Esophagus mucosa (tissue), 1 donor: ENCODE measurements at regions not wholly inside any gene's neighbourhood (a gene's known extent, or its start where the extent isn't known, plus 50 kb on each side); places are given as distances from the start of the nearest gene placed in this dataset.
A peak's percentile ranks its signal among the peaks of the same experiment; 100 is the strongest.

Source experiments
- ATAC-seq: fragments of 200-7000 bp; cut with Tn5 transposase; one replicate; pipeline ENCODE4 v1.9.1; 2020
- donor health status: DM: yes; HTN: yes; CAD: no.

DNA sequence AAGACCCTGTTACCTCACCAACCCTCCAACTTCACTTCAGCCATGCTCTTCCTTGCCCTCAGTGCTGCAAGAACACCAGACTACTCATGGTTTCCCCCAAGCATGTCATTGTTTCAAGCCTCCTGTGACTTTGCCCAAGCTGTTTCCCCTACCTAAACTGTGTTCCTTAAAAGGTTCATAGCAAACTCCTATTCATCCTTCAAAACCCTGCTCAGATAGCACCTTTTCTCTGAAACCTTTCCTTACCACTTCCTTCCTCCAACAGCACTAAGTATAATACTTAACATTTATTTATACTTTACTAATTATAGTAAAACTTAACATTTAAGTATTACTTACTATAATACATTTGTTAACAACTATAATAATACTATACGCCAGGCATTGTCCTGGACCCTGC, 136.2 kb downstream of the CCT6B start:
- no peak for ATAC-seq

GRCh38 chr17:34823023-34823422, 138.2 kb downstream of the CCT6B start:
- no peak for ATAC-seq

DNA sequence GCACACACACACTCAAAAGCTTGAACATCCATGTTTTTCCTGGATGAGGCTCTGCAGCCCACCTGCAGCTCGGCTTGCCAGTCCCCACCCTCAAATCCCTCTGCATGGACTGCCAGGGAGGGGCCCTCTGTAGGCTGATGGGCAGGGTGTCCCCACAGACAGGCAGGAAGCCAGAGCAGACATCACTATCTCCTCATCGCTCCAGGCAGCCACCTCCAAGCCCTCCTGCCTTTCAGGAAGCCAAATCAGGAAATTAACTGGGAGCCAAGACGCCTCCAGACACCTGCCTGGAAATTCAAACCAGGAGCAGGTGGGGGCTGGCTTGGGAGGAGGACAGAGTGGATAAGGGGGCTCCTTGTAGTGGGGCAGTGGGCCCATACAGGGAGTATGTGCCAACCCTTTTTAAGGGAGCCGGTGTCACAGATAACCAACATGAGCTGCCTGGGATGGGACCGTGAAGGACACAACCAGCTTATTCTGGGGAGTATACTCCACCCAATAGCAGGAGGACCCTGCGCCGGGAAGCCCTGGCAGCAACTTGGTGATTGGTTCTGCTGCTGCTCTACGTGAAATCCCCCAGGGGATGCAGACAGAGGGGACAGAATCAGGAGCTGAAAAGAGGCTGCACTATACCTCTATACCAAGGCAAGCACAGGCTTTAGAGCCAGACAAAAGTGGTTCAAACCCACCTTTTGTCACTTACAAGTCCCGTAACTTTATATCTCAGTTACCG, 139.1 kb downstream of the CCT6B start:
- no peak for ATAC-seq

DNA sequence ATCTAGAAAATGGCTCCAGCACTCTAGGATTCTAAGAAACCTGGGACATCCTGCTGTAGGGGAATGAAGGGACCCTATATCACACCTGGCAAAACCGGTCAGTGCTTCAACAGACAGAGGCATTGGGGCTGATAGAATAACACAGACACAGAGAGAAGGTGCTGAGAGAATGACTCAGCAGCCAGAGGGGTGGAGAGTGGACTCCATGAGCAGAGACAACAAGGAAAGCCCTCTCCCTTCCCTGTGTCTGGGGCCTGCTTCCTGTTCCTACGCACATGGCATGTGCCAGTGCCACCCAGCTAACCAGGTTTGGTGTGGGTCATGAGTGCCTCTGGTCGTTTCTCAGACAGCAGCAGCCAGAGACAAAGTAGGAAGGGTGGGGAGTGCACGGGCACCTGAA, 140.3 kb downstream of the CCT6B start:
- ATAC-seq: no peak

GRCh38 chr17:34820248-34820801, 140.9 kb downstream of the CCT6B start:
- ATAC-seq: no peak

- no peak for ATAC-seq
Observed at GRCh38 chr17:34817252-34818035, 143.8 kb downstream of the CCT6B start.

DNA sequence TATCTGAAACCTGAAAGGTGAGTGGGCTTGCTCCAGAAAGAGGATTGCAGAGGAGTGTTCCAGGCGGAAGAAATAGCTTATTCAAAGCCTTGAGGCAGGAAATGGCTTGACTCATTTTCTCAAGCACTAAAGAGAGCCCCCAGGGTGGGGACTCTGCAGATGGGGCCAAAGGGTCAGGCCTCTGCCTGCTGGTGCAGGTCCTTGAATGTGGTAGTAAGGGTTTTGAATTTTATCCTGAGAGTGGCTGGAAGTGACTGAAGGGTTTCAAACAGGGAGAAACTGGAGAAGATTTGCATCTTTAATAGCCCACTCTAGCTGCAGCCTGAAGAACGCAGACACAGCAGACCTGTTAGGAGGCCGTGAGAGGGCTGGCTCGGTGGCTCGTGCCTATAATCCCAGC, 144.4 kb downstream of the CCT6B start:
- ATAC-seq: no peak

GRCh38 chr17:34813290-34813689, 148.0 kb downstream of the CCT6B start:
- no peak for ATAC-seq

GRCh38 chr17:34811561-34811960, 149.7 kb downstream of the CCT6B start:
- ATAC-seq: no peak

DNA sequence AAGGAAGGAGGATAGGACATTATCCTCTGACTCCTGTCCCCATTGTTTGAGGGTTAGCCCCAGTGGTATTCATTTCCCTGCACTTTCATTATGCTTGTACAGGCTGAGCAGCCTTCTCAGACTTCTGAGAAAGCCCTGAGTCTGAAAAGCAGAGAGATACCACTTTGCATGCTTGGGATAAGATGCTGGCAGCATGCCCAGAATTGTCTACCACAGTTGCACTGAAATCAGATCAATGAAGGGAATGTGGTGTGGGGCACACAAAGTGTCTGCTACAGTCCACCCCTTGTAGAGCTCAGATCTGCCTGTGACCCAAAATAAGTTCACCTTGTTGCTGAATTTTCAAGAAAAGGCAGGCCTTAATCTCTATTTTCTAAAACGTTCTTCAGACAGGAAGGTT, 160.6 kb downstream of the CCT6B start:
- no peak for ATAC-seq

GRCh38 chr17:34799751-34800150, 161.5 kb downstream of the CCT6B start:
- ATAC-seq: no peak

DNA sequence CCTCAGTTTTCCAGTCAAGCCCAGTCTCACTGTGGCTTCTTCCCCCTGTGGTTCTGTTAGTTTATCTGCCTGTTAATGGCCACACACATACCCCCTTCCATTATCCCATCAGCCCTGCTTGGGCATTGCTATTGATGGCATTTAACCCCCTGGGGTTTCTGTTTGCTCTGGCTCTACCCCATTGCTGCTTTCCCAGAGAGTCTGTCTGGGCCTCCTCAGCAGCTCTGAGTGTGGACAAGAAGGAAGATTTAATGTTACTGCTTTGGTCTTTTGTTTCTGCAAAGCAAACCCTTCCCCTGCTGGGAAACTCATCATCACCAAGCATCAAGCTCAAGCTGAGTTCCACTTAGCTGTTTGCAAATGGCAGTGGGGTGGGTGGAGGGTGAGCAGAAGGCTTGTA, 162.7 kb downstream of the CCT6B start:
- ATAC-seq: no peak

- ATAC-seq: peak; percentile 46
Observed at GRCh38 chr17:34797720-34798119, 163.5 kb downstream of the CCT6B start.

DNA sequence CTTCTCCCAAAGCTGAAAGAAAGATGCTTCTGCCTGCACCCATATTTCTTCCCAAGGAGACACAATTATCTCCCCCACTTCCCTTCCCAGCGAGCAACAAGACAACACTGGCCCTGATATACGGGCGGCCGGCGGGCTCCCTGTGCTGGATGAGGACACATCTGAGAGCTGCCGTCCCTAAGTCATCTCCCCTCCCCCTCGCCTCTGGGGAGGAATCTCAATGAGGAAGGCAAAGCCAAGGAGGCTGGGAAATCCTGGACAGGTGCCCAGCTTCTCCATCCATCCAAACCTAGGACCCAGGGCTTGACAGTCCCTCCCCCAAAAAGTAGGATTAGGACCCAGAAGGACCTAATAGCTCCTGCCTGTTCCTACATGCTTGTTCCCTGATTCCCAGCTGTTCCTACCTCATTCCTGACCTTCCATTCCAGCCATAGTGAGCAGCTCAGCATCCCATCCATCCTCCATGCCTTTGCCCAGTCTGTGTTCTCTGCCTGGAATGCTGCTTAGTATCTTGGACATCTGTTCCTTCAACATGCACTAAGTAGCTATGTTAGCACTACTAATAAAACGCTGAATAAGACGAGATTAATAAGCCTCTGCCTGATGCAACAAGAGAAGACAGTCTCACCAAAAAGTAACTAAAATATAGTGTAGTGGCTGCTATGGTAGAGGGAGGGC, 167.9 kb downstream of the CCT6B start:
- no peak for ATAC-seq

- ATAC-seq: no peak
Observed at GRCh38 chr17:34788696-34789095, 172.6 kb downstream of the CCT6B start.

DNA sequence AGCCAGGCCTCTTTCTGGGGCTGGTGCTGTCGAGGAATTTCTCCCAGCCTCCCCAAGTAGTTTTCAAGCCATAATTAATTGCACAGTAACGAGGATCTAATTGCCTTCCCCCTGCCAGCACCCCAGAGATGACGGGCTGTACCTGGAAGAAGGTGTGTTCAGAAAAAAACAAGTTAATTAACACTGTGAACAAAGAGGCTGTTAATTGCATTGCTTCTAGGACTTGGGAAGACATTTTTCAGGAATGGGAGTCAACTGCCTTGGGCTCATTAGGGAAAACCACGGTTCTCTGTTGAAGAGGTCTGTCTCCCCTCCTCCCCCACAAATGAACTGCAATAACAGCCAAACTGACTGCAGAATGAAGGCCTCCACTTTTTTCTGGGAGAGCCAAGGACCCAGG, 176.7 kb downstream of the CCT6B start:
- ATAC-seq: no peak

DNA sequence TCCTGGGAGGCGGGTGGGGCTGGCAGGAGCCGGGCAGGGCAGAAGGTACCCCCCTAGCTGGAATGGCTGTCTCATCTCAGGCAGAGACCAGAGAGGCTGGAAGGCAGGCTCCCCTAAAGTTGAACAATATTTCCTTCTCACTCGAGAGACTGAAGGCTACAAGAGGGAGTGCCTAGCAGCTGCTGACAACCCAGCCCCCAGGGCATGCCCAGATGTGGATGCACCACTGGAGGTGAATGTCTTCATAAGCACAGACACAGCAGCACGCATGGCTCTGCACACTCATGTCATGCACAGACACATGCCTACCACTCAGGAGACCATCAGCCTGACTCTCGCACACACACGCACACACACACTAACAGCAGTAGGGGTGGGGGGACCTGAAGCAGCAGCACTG, 179.0 kb downstream of the CCT6B start:
- no peak for ATAC-seq

DNA sequence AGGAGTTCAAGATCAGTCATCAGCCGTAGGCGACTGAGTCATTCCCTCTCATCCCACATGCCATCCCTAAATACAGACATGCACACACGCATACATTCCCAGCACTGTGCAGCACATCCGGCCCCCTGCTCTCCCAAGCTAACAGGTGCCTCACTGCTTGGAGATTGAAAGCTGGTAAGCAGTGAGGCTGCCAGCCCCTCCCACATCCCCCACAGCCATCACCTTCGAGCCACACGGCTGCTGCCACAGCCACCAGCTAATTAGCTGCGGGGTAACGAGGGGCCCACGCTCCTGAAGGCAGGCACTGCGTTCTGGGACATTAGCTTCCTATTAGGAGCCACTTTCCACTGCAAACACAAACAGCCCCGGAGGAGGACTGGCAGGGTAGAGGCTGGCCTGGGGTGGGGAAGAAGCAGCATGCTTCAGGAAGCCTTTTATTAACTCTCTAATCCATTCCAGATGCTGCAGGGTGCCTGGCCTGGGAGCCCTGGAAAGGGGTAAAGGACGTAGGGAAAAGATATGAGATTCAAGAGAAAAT, 179.6 kb downstream of the CCT6B start:
- no peak for ATAC-seq

- ATAC-seq: no peak
Observed at GRCh38 chr17:34781071-34781470, 180.2 kb downstream of the CCT6B start.

DNA sequence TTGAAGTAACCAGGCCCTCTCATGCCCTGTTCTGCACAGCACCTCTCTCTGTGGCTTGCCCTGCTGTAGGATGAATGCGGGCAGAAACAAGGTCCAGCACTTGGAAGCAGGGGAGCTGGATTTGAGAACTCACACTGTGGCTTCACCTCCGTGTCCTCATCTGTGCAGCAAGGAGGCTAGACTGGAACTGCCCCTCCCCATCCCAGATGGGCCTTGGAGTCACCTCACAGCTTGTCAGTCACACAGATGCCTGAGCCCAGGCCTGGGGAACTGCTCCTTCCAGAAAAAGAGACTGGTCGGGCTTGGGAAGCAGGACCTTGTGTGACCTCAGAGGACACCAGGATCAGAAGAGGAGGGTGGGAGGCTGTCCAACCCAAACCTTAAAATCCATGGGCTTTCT, 180.8 kb downstream of the CCT6B start:
- ATAC-seq: no peak

DNA sequence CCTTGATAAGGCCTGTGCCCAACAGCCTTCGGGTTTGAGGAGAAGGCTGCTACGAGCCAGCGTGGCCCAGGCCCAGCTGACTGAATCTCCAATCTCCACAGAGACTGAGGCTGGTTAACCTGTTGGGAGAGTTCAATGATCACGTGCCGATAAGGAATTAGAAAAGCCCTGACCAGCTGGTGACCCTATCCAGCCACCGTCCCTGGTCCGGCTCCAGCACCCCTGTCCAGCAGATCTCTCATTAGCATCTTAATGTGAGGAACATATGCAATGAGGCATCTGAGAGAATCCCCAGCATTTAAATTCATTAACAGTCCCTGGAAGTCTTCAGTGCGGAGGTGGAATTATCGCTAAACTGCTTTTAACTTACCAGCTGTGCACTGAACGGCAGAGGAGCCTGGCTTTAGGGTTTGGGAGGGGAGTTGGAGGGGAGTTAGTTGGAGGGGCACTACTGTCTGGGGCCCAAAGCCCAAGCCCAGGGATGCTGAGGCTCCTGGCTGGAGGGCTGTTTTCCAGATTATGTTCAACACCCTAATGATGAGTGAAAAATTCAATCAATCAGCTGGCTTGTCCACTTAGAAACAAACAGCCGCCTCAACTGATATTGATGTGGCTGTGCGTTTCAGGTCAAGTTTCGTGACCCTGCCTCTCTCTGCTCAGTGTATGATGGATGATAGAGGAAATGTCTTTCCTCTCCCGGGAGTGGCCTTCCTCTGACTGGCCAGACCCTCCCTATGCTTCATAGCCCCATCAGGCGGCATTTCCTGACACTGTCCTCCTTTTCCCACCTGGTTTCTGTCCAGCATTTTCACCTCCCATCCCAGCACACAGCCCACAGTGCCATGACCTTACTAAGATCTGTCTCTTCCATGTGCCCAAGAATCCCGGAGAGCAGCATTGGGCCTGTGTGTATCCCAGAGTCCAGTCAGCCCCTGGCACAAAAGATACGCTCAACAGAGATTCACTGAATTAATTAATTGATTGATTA, 184.5 kb downstream of the CCT6B start:
- ATAC-seq: no peak

- no peak for ATAC-seq
Observed at GRCh38 chr17:34773036-34773435, 188.2 kb downstream of the CCT6B start.
